ENCODE measurements at regions not wholly inside any gene's neighbourhood (a gene's known extent, or its start where the extent isn't known, plus 50 kb on each side); places are given as distances from the start of the nearest gene placed in this dataset.

GRCh38 chr13:64455124-64455523 is 2775.0 kb downstream of the PCDH9 start:
- TF ChIP-seq POLR2A (IDR thresholded peaks at IDR 0.05; ENCODE audit: low read length), result no peak
- no peak for TF ChIP-seq GATA1 (IDR thresholded peaks at IDR 0.05; ENCODE audit: low read depth, low read length)
